ENCODE measurements at regions not wholly inside any gene's neighbourhood (a gene's known extent, or its start where the extent isn't known, plus 50 kb on each side); places are given as distances from the start of the nearest gene placed in this dataset.

DNA sequence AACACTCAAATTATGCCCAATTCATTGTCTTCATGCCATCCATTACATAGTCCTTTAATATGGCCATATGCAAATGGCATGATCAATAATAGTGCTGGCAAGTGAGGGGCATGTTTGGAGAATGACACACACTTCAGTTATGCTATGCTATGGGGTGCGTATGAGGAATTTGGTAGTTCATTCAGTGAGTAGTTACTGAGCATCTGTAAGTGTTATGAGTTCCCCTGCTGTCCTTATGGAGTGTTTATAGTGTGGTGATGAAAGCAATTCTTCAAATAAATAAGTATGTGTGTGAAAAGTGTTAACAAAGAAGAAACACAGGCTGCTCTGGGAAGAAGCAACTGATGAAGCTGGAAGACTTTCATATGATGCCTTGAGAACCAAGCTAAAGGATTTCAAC, 383.7 kb upstream of the SLC14A2 start:
- no peak for DNase-seq

DNA sequence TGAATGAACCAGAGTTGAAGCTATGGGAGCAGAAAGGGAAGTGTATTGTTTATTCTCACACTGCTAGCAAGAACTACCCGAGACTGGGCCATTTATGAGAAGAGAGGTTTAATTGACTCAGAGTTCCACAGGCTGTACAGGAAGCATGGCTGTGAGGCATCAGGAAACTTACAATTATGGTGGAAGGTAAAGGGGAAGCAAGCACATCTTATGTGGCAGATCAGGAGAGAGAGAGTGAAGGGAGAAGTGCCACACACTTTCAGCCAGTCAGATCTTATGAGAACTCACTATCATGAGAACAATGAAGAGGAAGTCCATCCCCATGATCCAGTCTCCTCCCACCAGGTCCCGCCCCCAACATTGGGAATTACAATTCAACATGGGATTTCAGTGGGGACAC, 383.2 kb upstream of the SLC14A2 start:
- DNase-seq, result no peak

DNA sequence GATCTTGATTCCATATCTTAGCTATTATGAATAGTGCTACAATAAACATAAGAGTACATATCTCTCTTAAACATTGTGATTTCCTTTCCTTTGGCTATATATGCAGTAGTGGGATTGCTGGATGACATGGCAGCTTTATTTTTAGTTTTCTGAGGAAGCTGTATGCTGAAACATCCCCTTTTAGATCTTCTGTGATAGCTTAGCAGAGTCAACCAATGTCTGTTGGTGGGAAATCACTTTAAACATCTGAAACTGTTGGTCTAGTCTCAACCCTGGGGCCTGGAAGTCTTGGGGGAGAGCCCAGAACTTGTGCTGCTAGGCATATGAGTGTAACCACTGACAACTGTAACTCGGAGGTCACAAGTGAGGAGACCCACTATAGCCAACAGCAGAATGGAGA, 378.6 kb upstream of the SLC14A2 start:
- no peak for DNase-seq

DNA sequence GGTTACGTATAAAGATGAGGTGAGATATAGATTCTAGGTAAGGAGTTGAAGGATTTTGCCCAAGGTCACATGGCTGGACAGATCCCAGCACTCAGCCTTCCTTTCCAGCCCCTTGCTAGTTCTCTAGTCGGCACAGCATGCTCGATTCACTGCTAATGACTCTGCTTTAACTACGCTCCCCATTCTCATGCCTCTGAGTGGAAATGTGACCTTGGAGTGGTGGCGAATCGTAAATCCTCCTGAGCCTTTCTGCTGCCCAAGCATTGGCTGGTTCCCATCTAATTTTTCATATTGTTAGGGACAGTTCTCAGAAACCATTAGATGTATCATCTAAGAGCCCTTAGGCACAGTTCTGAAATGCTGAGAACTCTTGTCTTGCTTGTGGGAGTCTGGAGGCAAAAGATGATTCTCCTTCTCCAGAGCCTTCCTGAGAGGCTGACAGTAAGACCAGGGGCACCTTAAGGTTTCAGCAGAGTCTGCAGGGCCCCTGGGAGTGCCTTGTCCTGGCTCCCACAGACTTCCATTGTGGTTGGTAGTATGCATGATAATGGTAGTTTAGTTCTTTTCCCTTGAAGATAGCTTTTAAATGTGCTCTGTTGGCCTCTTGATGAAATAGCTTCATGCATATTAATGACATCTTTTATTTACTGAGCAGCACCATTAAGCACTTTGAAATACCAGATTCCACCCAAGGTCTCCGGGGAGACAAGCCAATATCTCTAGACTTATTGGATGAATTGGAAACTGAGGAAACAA, 377.8 kb upstream of the SLC14A2 start:
- DNase-seq, result no peak

DNA sequence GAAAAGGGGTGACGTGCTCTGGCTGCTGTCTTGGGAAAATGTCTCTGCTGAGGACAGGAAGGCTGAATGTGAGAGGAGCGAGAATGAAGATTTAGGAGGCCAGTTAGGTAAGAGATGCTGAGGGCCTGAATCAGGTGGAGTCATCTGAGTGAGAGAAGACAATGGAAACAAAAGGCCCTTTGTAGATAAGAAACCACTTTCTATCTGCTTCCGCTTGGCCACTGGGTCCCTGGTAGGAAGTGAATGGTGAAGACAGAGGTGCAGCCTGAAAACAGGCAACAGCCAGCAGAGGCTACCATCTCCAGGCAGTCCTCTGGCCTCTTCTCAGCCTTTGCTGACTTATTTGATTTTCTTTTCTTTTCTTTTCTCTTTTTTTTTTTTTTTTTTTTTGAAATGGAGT, 374.0 kb upstream of the SLC14A2 start:
- DNase-seq, result no peak

DNA sequence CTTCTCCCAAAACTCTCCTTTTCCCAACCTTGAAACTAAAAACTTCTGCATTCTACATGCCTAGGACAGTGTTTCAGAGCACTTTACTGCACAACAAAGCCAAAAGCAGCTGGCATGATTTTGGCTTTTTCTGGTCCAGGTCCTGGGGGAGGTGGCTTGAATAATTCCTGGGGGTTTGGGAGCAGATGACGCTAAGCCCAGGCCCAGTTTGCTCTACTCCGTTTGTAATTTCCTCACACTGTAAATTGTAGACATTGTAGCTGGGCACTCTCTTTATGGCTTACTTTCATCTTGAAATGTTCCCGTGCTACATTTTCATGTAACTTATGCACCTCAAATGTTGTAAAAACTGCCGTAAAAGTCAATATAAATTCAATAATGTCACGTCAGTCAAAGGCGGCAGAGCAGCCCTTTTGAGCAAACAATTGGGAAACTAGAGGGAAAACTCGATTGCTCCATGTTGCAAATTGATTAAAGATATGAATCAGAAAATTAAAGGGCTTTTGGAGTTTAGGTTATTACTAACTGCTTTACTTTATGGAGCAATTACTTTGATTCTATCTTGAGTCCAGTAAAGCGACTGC, 373.2 kb upstream of the SLC14A2 start:
- DNase-seq, result no peak

DNA sequence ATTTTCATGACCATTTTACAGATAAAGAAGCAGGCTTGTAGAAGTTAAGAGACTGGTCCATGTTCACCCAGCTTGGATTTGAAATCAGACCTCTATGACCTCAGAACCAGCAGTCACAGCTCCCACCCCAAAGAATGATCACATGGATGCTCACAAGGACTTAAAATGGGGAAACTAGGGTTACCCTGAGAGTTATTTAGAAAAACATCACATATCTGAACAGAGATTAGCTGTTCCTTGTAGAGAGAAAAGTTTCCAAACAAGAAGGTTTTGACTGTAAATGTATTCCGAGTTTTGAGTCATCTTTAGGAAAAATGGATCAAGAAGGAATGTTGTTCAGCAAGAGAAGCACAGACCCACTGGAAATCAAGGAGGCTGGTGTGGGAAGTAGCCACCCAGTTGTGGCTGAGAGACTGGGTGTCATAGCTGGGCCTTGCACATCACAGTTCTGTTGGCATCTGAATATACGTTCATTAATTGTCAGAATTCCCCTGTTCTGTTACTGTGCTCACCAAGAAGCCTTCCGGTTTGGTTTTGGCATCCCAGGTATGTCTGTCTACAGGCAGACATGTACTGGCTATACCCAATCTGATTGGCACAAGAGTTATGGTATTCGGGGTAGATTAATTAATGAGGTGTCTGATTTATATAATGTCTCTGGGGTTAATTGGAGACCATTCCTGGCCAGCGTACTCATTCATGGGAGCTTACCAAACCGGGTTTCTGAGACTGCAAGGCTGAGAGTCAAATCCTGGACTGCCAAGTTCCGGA, 371.8 kb upstream of the SLC14A2 start:
- DNase-seq, result no peak

DNA sequence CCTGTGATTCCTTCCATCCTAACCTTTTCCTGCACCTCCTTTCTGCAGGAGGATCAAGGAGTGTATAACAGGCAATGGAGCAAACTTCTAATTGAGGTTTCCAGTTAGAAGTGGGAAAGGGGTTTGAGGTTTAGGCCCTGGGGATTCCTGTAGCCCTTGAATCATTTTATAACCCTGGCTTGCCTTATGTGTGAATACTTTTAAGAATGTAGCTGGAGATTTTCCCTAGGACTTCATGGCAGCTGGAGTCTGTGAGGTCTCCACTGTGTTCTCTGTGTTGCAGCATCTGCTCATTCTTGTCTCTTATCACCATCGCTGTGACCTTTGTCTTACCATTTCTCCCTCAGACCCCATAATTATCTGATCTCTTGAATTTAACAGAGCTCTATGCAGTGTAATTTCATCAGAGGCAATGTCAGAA, 370.2 kb upstream of the SLC14A2 start:
- DNase-seq, result no peak

DNA sequence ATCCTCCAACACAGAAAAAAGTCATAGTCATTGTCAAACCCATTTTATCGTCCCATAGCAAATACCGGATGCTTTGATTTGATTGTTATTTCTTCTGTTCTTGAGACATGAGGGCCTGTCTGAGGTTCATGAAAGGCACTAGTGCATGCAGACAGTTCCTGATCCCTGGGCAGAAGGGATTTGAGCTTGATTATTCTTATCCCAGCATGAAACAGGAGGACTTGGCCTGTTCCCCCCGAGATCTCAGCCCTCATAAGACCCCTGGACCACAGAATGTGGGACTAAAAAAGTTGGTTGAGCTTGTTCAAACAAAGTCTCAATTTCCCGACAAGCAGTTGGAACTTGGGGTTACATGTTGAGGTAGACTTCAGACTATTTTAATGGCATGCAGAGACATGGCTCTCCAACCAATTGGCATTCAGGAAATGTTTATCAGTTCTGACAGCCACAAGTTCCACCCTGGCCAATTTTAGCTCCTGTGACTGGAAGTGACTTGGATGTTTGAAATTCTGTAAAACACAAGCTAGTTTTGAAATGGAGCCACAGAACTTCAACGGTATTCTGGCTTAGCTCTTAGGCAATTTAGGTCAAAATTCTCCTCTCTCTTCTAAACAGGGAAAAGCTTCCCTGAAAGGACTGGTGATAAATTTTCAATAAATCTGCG, 366.9 kb upstream of the SLC14A2 start:
- DNase-seq, result no peak

DNA sequence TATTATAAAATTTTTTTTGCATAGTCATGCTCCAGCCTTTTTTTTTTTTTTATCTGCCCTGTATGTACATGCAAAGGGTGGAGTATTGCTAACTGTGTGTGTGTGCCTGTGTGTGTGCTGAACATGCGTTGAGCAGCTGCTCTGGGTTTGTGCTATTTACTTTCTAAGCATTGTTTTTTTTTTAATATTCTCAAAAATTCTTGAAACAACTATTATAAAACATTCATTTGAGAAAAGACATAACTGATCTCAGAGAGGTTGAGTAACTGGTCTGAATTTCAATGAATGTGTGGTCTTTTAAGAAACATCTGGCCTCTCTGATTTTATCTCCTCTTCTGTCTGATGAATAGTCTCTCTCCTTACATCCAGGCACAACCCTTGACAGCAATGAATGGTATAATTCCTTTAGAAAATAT, 366.0 kb upstream of the SLC14A2 start:
- no peak for DNase-seq

DNA sequence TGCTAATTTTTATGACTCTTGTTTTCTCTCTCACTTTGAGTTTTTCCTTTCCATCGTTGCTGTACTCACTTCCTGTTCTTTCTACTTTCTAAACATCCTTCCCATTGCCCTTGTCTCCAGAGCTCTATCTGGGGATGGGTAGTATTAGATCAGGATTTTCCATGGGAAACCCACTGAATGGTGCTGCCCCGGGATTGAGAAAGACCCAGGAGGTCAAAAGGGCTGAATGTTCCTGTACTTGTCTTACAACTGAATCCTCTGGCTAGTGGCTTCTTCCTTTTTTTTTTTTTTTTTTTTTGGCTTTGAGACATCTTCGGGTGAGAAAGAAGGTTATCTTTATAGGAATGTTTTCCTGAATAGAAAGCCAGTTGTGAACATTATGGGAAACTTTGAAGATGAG, 364.8 kb upstream of the SLC14A2 start:
- DNase-seq, result no peak

DNA sequence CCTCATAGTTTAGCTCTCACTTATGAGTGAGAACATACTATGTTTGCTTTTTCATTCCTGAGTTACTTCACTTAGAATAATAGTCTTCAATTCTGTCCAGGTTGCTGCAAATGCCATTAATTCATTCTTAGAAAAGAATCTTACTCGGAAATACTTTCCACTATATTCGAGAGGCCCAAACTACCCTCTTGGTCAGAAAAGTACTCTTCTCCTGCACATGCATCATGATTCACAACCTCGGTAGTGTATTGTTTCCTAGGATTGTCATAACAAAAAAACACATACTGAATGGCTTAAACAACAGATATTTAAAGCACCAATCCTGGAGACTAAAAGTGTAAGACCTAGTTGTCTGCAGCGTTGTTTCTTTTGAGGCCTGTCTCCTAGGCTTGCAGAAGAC, 364.0 kb upstream of the SLC14A2 start:
- no peak for DNase-seq

DNA sequence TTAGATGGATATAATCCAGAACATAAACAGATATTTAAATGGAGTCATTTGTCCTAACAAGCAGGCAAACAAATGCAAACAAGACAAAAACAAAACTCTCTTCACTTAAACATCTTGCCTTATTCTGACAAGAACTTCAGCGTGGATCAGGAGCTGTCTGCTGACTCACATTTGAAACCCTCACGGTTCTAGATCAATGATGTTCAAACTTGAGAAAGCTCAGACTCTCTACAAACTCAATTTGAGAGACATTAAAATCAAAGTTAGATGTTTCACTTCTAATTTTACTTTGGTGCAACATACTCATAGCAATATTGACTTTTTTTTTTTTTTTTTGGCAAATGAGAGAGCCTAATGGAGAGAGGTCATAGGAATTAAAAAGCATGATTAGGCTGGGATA, 362.8 kb upstream of the SLC14A2 start:
- no peak for DNase-seq

DNA sequence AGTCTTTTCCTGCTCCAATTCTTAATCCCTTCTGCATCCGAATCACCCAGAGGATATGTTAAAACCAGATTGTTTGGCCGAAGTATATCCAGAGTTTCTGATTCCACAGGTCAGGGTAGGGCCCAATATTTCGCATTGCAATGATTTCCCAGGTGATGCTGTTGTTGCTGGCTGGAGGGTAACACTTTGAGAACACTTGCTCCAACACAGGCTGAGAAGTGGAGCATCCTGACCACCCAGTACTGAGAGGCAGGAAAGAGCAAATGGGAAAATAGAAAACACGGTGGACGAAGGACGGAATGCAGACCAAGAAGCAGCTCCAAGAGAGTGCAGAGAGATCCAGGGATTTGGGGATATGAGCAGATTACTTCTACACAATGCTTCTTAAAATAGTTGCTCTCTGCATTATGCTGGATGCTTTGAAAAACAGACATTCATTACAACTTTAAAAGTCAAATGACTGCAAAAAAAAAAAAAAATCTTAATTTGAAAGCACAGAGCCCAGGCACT, 362.2 kb upstream of the SLC14A2 start:
- DNase-seq, result no peak

DNA sequence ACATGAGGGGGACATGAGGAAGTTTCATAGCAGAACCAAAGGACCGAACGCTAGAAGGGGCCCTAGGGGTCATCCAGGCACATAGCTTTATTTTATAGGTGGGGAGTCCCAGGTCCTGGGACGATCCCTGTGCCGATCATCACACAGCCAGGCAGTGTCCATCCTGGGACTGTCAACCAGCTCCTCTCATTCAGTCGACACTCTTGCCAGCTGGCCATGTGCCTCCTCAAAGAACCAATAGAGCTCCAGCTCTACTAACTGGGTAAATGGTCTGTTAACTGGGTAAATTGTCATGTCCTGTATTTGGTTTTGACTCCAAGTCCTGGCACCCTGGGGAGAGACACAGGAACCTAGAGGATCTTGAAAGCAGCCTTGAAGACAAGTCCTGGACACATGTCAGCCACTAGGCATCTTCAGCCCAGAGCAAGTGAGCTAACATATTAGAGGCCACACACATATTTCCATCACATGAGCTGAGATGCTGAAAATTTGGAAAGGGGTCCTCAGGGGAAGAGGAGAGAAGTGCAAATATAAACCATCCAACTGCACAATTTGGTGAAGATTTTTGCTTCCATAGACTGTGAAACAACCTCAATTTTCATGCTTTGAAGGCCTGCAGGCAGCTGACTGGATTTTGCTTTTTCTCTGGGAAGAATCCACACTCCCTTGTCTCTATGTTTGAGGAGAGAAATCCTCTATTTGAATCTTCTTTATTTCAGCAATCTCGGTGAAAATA, 361.1 kb upstream of the SLC14A2 start:
- no peak for DNase-seq

DNA sequence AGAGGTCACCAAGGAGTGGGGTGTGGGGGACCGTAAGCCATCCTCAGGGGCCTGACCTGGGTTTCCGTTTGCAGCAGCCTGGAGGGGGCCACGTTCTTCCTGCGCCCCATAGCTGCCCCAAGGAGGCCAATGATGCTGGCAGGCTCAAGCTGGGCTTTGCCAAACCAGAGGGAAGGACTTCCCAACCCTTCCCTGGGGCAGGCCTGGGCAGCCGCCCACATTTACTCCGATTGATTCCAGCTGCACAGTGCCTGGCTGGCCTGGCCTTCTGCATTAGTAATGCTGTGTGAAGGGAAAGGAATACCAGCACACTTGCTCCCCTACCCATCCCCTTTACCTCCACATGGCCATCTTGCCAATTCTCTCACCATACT, 360.6 kb upstream of the SLC14A2 start:
- DNase-seq, result no peak

DNA sequence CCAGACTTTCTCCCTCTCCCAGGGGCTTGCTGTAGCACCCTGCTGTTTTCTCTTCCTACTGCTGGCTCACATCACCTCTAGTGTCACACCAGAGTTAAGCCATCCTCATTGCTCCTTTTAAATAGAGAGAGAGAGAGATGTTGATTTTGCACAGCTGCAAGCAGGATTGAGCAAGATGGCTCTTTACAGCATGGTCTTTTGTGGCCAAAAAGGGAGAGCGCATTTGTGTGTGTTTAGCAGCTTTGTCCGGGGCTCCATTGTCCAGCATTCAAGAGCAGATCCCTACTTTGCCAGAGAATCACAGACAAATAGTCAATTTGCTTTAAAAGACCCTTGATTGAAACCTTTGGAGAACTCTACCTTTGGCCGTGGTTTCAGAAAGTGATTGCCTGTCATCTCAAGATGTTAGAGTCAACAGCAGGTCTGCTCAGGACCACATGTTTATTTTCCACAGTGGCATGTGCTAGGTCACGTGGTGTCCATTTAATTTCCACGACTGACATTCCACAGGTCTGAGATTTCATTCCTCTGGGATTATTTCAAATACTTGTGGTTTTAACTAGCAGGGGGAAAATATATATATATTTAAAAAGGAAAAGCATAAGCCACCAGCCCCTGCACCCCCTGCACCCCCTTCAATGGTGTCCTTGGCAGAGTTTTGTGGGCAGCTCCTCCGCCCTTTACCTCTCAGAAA, 359.9 kb upstream of the SLC14A2 start:
- no peak for DNase-seq

DNA sequence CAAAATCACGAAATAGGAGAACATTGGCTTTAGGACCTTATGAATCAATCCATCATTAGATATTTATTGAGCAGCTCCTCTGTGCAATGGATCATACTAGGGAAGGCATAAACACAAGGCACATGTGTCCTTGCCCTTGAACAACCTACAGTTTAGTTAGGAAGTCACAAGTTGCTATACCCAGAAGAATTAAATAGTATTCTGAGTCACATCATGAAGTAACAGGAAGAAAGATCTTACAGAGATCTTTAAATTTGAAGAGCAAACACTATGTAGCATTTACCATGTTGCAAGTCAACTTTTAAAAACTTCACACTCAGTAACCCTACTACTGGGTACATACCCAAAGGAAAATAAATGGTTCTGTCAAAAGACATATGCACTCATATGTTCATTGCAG, 355.2 kb upstream of the SLC14A2 start:
- DNase-seq, result no peak

DNA sequence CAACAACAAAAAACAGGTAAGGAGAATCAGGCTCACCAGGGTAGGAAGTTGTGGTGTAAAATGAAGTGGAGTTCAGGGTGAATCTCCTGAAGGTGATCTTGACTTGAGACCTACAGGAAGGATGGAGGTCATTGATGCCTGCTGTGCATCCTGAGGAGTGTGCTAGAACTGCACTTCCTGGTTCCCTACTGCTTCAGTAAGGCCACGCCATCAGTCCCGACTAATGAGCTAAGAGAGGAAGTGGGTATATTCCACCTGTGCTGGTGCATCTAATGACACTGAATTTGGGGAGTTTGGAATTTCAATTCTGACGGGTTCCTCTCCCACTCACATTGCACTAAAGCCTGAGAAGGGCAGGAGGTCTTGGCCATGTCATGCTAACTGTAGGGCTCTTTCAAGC, 349.3 kb upstream of the SLC14A2 start:
- DNase-seq, result no peak

DNA sequence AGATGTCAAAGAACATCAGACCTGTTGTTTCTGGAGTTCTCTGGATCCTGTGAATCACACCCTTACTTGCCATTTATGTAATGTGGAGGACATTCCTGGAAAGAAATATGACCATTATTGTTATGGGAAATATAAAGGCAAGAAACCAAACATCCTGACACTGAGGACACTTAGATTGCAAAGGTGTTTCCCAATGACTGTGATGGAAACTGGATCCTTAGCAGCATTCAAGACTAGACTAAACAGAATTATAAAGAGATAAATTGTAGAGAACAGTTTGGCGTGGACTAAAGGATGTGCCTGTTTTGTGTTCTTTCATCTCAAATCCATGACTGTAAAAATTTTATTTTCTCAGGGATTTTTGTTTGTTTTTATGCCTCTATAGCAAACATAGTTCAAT, 347.7 kb upstream of the SLC14A2 start:
- DNase-seq, result no peak

DNA sequence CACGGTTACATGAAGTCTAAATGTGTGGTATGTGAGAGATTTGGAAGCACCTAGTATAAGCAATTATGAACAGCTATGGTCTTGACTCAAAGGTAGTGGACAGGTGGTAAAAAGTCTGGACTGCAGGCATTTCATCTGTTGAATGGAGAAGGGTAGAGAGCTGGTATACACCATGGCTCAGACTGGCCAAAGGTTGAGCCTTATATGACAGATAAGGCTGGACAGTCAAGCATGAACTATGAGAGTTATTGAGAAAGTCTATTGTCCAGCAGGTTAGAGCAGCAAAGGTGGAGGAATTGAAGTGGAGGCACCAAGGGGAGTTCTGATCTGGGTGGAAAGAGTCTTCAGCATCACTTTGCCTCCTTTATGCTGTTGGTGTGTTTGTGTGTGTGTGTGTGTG, 346.7 kb upstream of the SLC14A2 start:
- DNase-seq, result no peak

DNA sequence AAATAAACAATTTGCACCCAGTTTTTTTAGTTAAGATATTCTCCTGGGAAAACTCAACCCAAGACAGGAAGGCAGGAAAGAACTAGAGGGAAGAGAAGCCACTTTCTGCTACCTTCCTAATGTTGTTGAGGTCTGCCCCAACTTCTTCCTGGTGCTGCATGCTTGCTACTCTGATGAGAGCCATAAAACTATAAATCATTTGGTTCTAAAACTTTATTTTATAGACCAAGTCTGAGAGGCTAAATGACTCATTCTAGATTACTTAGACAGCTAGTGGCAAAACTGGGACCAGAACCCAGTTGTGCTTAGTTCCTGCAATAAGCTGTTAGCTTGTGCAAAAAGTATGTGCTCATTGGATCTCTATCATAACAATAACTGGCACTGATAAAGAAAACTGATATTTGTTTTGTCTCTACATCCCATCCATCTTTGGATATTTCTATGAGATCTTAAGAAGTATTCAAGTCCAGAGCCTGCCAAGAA, 344.9 kb upstream of the SLC14A2 start:
- DNase-seq, result no peak
